T-helper 17 cell (primary cell): ENCODE measurements at regions not wholly inside any gene's neighbourhood (a gene's known extent, or its start where the extent isn't known, plus 50 kb on each side); places are given as distances from the start of the nearest gene placed in this dataset.

Experiments
- ATAC-seq: fragments of 150-1000 bp; cut with Tn5 transposase; 2 replicates; pipeline ENCODE4 v1.10.0; 2021; ENCODE audit warnings: mild to moderate bottlenecking, moderate library complexity
- DNase-seq, 3 donors: peaks; one replicate each; pipeline versions ENCODE4 v3.0.0 to v3.0.0-alpha.2; 2020 to 2021
- H3K9me3 ChIP-seq: one replicate; pipeline ENCODE4 v1.7.0; 2013; ENCODE audit warnings: low read length, mild to moderate bottlenecking; ENCODE audit not compliant: control insufficient read depth, poor library complexity, severe bottlenecking
- H3K27ac Mint-ChIP-seq: one replicate; pipeline ENCODE4 v1.8.0; 2022; ENCODE audit warnings: mild to moderate bottlenecking, moderate library complexity, mixed read lengths
- H3K27me3 Mint-ChIP-seq: one replicate; pipeline ENCODE4 v1.8.0; 2022; ENCODE audit warnings: mixed read lengths
- H3K36me3 Mint-ChIP-seq: one replicate; pipeline ENCODE4 v1.8.0; 2022; ENCODE audit warnings: low read depth, mixed read lengths
- H3K4me1 Mint-ChIP-seq: one replicate; pipeline ENCODE4 v1.8.0; 2022; ENCODE audit warnings: mild to moderate bottlenecking, mixed read lengths
- H3K4me3 Mint-ChIP-seq: one replicate; pipeline ENCODE4 v1.8.0; 2022; ENCODE audit warnings: mild to moderate bottlenecking, moderate library complexity, mixed read lengths

GRCh38 chr18:40957533-40958070, 997.4 kb upstream of the PIK3C3 start:
- Mint-ChIP-seq H3K4me1 (no peaks in the 10 kb centered on the region), H3K27ac (no peak overlapping the region), H3K27me3 (no peaks in the 10 kb centered on the region), H3K4me3 (no peak overlapping the region), H3K36me3 (no peaks in the 10 kb centered on the region)
- no peak for DNase-seq
- ATAC-seq, result no peak
- H3K9me3 ChIP-seq, result no peaks in the 10 kb centered on the region

GRCh38 chr18:40956213-40956612, 998.8 kb upstream of the PIK3C3 start:
- no peaks in the 10 kb centered on the region for H3K36me3 Mint-ChIP-seq
- no peak for ATAC-seq
- H3K4me1 Mint-ChIP-seq, result no peaks in the 10 kb centered on the region
- H3K27me3 Mint-ChIP-seq, result no peaks in the 10 kb centered on the region
- H3K4me3 Mint-ChIP-seq, result no peak overlapping the region
- no peaks in the 10 kb centered on the region for H3K9me3 ChIP-seq
- H3K27ac Mint-ChIP-seq, result no peak overlapping the region
- no peak for DNase-seq

- H3K9me3 ChIP-seq, result no peaks in the 10 kb centered on the region
- Mint-ChIP-seq H3K27ac (no peak overlapping the region), H3K4me1 (no peaks in the 10 kb centered on the region), H3K4me3 (no peak overlapping the region), H3K27me3 (no peaks in the 10 kb centered on the region), H3K36me3 (no peaks in the 10 kb centered on the region)
- ATAC-seq, result no peak
- no peak for DNase-seq
Measured at GRCh38 chr18:40955351-40955750, 999.7 kb upstream of the PIK3C3 start.

GRCh38 chr18:40949114-40949950, 1005.7 kb upstream of the PIK3C3 start:
- Mint-ChIP-seq H3K4me1 (no peaks in the 10 kb centered on the region), H3K36me3 (no peaks in the 10 kb centered on the region), H3K27me3 (no peaks in the 10 kb centered on the region), H3K4me3 (no peak overlapping the region), H3K27ac (no peak overlapping the region)
- ATAC-seq, result no peak
- no peaks in the 10 kb centered on the region for H3K9me3 ChIP-seq
- no peak for DNase-seq

- Mint-ChIP-seq H3K36me3 (no peaks in the 10 kb centered on the region), H3K4me3 (no peak overlapping the region), H3K27ac (no peak overlapping the region), H3K27me3 (no peaks in the 10 kb centered on the region), H3K4me1 (no peaks in the 10 kb centered on the region)
- DNase-seq, result no peak
- no peaks in the 10 kb centered on the region for H3K9me3 ChIP-seq
- no peak for ATAC-seq
Measured at GRCh38 chr18:40944576-40944975, 1010.5 kb upstream of the PIK3C3 start.

GRCh38 chr18:40939656-40940515, 1015.1 kb upstream of the PIK3C3 start:
- no peaks in the 10 kb centered on the region for H3K9me3 ChIP-seq
- Mint-ChIP-seq H3K27ac (no peak overlapping the region), H3K4me1 (no peaks in the 10 kb centered on the region), H3K4me3 (no peak overlapping the region), H3K27me3 (no peaks in the 10 kb centered on the region), H3K36me3 (no peaks in the 10 kb centered on the region)
- ATAC-seq (no peak), DNase-seq (no peak)

- H3K36me3 Mint-ChIP-seq, result no peaks in the 10 kb centered on the region
- ATAC-seq (no peak), DNase-seq (no peak)
- no peak overlapping the region for H3K27ac Mint-ChIP-seq
- H3K4me3 Mint-ChIP-seq, result no peak overlapping the region
- H3K4me1 Mint-ChIP-seq, result no peaks in the 10 kb centered on the region
- no peaks in the 10 kb centered on the region for H3K9me3 ChIP-seq
- no peaks in the 10 kb centered on the region for H3K27me3 Mint-ChIP-seq
Measured at GRCh38 chr18:40938615-40939014, 1016.4 kb upstream of the PIK3C3 start.

GRCh38 chr18:40937386-40937785, 1017.6 kb upstream of the PIK3C3 start:
- no peaks in the 10 kb centered on the region for H3K27me3 Mint-ChIP-seq

GRCh38 chr18:40935423-40935822, 1019.6 kb upstream of the PIK3C3 start:
- Mint-ChIP-seq H3K4me1 (no peaks in the 10 kb centered on the region), H3K27me3 (no peaks in the 10 kb centered on the region), H3K36me3 (no peaks in the 10 kb centered on the region), H3K27ac (no peak overlapping the region), H3K4me3 (no peak overlapping the region)
- H3K9me3 ChIP-seq, result no peaks in the 10 kb centered on the region
- no peak for DNase-seq
- ATAC-seq, result no peak

More at GRCh38 chr18:40937386-40937785, 1017.6 kb upstream of the PIK3C3 start:
- ATAC-seq, result no peak
- DNase-seq, result no peak
- H3K4me3 Mint-ChIP-seq, result no peak overlapping the region
- H3K27ac Mint-ChIP-seq, result no peak overlapping the region
- no peaks in the 10 kb centered on the region for H3K4me1 Mint-ChIP-seq
- no peaks in the 10 kb centered on the region for H3K36me3 Mint-ChIP-seq
- no peaks in the 10 kb centered on the region for H3K9me3 ChIP-seq

- ATAC-seq (no peak), DNase-seq (no peak)
- Mint-ChIP-seq H3K36me3 (no peaks in the 10 kb centered on the region), H3K27me3 (no peaks in the 10 kb centered on the region), H3K27ac (no peak overlapping the region), H3K4me1 (no peaks in the 10 kb centered on the region), H3K4me3 (no peak overlapping the region)
- no peaks in the 10 kb centered on the region for H3K9me3 ChIP-seq
Measured at GRCh38 chr18:40932862-40933261, 1022.2 kb upstream of the PIK3C3 start.

GRCh38 chr18:40930211-40930882, 1024.7 kb upstream of the PIK3C3 start:
- Mint-ChIP-seq H3K4me1 (no peaks in the 10 kb centered on the region), H3K36me3 (no peaks in the 10 kb centered on the region)

GRCh38 chr18:40929399-40929798, 1025.6 kb upstream of the PIK3C3 start:
- ATAC-seq, result no peak
- no peak for DNase-seq
- H3K9me3 ChIP-seq, result no peaks in the 10 kb centered on the region
- H3K27me3 Mint-ChIP-seq, result no peaks in the 10 kb centered on the region
- H3K27ac Mint-ChIP-seq, result no peak overlapping the region
- no peaks in the 10 kb centered on the region for H3K36me3 Mint-ChIP-seq
- H3K4me3 Mint-ChIP-seq, result no peak overlapping the region
- no peaks in the 10 kb centered on the region for H3K4me1 Mint-ChIP-seq

More at GRCh38 chr18:40930211-40930882, 1024.7 kb upstream of the PIK3C3 start:
- Mint-ChIP-seq H3K4me3 (no peak overlapping the region), H3K27ac (no peak overlapping the region), H3K27me3 (no peaks in the 10 kb centered on the region)
- ATAC-seq, result no peak
- no peak for DNase-seq
- no peaks in the 10 kb centered on the region for H3K9me3 ChIP-seq

- DNase-seq (no peak), ATAC-seq (no peak)
- Mint-ChIP-seq H3K36me3 (no peaks in the 10 kb centered on the region), H3K27me3 (no peaks in the 10 kb centered on the region), H3K27ac (no peak overlapping the region), H3K4me1 (no peaks in the 10 kb centered on the region), H3K4me3 (no peak overlapping the region)
- H3K9me3 ChIP-seq, result no peaks in the 10 kb centered on the region
Measured at GRCh38 chr18:40926679-40927078, 1028.4 kb upstream of the PIK3C3 start.
